NCI-H524 (cell line): ENCODE measurements at regions not wholly inside any gene's neighbourhood (a gene's known extent, or its start where the extent isn't known, plus 50 kb on each side); places are given as distances from the start of the nearest gene placed in this dataset.

Experiments
- DNase-seq, 2 experiments: peaks; one replicate each; lab custom pipeline; 2025; lab: John Stamatoyannopoulos, UW

DNA sequence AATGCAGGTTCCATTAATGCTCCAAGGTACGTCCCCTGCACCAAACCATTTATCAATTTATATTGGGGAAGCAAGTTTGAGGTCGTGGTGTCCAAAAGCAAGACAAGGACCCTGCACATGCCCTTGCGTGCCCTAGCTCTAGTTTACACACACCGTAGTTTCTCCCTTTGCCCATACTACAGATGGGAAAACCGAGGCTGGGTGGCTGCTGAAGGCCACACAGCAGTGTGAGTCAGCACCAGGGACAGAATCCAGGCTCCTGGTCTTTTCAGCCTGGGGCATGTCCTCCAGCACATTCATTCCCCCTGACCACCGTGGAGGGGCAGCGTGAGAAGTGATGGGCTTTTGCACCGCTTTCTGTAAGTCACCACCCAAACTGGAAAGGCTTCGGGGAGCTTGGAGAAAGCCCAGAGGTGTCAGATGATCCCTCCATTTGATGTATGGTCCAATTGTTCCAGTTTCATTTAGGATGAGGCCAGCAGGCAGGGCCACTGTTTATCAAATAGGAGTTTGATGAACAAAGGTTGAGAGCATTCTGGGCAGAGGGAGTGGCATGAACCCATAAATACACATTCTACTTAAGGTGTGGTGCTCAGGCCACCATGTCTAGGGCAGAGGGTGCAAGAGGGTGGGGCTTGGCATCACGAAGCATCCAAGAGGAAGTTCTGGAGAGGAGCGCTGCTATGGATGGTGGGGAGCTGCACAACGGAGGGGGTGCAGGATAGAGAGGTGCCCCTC is 274.1 kb downstream of the HAUS1 start:
- no peak for DNase-seq

- DNase-seq: peak; percentile 14 to 18
Measured at GRCh38 chr18:46378864-46379207, 274.7 kb downstream of the HAUS1 start.

GRCh38 chr18:46379323-46379950 is 275.3 kb downstream of the HAUS1 start:
- no peak for DNase-seq

- peak; percentile 11 to 47 for DNase-seq
Measured at GRCh38 chr18:46385124-46385523, 271.9 kb downstream of the LOXHD1 start.

DNA sequence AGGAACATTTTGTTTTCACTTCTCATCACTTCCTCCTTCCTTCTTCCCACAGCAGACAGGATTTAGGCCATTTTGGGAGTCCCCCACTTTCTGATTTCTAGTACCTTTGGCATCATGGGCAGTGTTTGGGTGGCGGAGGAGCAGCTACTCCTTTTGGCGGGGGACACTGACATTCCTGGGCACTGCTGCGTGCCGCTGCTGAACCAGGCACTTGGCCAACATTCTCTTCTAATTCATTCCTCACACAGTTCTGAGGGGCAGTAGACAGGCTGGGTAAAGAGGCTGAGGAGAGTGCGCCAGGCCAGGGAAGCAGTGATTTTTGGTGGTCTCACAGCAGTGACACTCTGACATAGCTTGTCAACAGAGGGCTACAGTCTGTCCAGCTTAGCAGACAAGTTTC is 270.2 kb downstream of the LOXHD1 start:
- no peak for DNase-seq

DNA sequence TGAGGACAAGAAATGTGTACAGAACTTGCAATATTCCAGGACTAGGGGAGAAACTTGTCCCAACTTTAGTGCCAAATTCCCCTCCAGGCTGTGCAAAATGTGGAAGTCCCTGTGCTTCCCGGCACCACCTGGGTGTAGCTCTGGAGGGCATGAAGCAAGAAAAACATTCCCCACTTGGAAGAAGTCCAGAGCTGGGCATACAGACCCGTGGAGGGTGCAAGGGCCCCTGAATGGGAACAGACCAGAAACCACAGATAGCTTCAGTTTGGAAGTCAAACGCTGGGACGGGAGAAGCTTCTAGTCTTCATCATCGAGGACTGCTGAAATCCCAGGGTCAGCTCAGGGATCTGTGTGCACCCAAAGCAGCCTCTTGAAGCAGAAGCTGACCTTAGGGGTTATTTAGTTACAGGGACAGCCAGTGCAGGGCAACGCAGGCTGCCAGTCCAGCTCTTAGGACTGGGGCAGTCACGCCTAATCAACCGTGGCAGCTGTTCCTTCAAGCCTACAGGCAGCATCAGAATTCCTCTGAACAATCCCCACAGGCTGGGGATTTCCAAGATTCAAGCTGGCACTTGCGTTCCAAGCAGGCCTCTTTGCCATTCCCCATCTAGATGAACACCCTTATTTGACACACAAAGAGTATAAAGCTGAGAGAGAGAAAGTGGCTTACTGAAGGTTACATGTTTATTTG is 269.4 kb downstream of the LOXHD1 start:
- DNase-seq: peak; percentile 19 to 52

DNA sequence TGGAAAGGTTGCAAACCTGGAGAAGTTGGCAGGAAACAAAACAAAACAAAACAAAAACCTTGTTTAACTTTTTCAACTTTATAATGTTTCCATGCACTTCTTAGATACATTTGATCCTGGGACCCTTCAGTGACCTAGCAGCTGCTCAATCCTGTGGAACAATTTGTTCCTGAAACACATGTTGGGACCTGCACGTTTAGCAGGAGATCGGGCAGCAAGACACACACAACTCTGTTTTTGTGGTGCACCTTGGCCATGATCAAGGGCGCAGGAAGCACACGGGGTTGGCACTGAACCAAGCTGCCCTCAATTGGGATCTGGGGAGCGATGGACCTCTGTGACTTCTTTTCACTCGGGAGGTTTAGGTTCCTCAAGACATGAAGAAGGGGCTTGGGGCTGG is 268.7 kb downstream of the LOXHD1 start:
- no peak for DNase-seq

- no peak for DNase-seq
Measured at GRCh38 chr18:46392576-46392975, 264.4 kb downstream of the LOXHD1 start.

GRCh38 chr18:46393230-46393629 is 263.8 kb downstream of the LOXHD1 start:
- no peak for DNase-seq

GRCh38 chr18:46393961-46394360 is 263.1 kb downstream of the LOXHD1 start:
- no peak for DNase-seq

- DNase-seq: no peak
Measured at GRCh38 chr18:46395795-46396194, 261.2 kb downstream of the LOXHD1 start.

DNA sequence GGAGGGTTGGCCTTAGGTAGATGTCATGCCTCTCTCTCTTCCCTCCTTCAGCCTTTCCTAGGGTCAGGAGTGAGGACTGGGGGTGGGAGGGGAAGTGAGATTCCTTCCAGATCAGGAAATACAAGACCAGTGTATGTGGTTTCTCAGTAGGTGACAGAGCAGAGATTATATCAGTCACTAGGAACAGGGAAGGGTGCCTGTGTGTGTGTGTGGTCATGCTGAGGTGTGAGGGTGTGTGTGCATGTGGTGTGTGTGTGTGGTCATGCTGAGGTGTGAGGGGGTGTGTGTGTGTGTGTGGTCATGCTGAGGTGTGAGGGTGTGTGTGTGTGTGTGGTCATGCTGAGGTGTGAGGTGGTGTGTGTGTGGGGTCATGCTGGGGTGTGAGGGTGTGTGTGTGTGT is 259.8 kb downstream of the LOXHD1 start:
- no peak for DNase-seq

- DNase-seq: peak in 1 of 2 experiments; percentile 23
Measured at GRCh38 chr18:46398005-46398404, 259.0 kb downstream of the LOXHD1 start.

DNA sequence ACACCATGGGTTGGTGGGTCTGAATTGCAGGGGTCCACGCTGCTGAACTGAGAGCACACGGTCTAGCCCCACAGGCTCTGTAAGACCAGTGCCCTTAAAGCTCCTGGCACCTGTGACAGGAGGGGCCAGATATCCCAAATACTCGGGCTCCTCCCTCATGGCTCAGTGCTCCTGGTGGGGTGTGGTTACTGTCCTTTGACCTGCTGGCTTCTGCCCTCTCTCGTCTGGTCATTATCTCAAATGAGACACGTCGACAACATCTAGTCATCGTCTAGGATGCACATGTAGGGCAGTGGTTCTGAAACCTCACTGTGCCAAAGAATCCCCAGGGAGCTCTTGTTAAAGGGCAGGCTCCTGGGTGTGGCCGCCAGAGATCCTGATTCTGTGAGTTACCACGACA is 258.4 kb downstream of the LOXHD1 start:
- DNase-seq: no peak

GRCh38 chr18:46399303-46399702 is 257.7 kb downstream of the LOXHD1 start:
- no peak for DNase-seq

DNA sequence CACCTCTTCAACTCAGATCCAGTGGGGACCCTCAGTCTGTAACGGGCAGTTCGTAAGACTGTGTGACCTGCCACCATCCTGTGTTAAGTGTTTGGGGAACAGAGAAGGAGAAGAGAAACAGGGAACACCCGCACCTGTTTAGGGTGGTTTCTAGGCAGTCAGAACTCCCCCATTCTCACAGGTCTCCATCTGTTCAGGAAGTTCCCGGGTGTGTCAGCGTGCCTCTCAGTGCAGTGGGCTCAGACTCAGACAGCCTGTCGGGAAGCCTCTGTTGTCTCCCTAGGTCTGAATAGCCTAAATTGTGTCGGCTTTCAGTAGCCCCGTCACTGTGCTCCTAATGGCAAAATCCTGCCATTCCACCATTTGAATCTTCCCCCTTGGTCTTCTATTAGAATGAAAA is 256.6 kb downstream of the LOXHD1 start:
- DNase-seq: peak in 1 of 2 experiments; percentile 24

GRCh38 chr18:46401486-46402070 is 255.4 kb downstream of the LOXHD1 start:
- DNase-seq: peak in 1 of 2 experiments; percentile 3

- no peak for DNase-seq
Measured at GRCh38 chr18:46402396-46402795, 254.6 kb downstream of the LOXHD1 start.

DNA sequence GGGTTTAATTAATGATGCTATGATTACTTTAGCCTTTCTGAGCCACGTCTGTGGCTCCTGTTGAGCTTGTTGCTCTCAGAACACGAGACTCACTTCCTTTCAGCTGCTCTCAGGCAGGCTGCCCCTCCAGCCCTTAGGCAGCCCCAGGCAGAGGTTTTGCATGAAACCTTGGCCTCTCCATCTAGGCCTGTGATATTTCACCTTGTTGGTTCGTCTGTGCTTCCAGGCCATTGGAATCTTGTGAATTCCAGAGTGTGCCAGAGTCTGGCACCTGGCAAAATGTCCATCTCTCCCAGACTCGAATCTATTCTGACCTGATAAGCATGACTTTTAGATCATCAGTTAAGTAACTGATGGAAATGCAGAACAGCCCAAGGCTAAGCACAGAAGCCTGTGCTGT is 254.1 kb downstream of the LOXHD1 start:
- no peak for DNase-seq

- peak in 1 of 2 experiments; percentile 33 for DNase-seq
Measured at GRCh38 chr18:46405832-46406538, 251.0 kb downstream of the LOXHD1 start.

- peak; percentile 18 to 33 for DNase-seq
Measured at GRCh38 chr18:46406539-46406932, 250.5 kb downstream of the LOXHD1 start.

- DNase-seq: no peak
Measured at GRCh38 chr18:46407486-46408166, 249.4 kb downstream of the LOXHD1 start.
